HPDE6-E6E7 (cell line): ENCODE measurements at regions not wholly inside any gene's neighbourhood (a gene's known extent, or its start where the extent isn't known, plus 50 kb on each side); places are given as distances from the start of the nearest gene placed in this dataset.

Source experiments
- DNase-seq: peaks from one replicate; pipeline ENCODE4 v3.0.0; 2011; ENCODE audit warnings: missing footprints; ENCODE audit errors: extremely low spot score

GRCh38 chr2:103809941-103810441 is 1043.9 kb upstream of the POU3F3 start:
- DNase-seq: no peak

GRCh38 chr2:103810875-103811274 is 1043.0 kb upstream of the POU3F3 start:
- DNase-seq: no peak

GRCh38 chr2:103814016-103814415 is 1039.9 kb upstream of the POU3F3 start:
- DNase-seq: no peak

GRCh38 chr2:103815731-103816130 is 1038.2 kb upstream of the POU3F3 start:
- no peak for DNase-seq

GRCh38 chr2:103817746-103818145 is 1036.2 kb upstream of the POU3F3 start:
- no peak for DNase-seq

GRCh38 chr2:103818176-103818575 is 1035.7 kb upstream of the POU3F3 start:
- DNase-seq: no peak

- no peak for DNase-seq
Observed at GRCh38 chr2:103819599-103819998, 1034.3 kb upstream of the POU3F3 start.

- no peak for DNase-seq
Observed at GRCh38 chr2:103823847-103824246, 1030.1 kb upstream of the POU3F3 start.

GRCh38 chr2:103847276-103847675 is 1006.6 kb upstream of the POU3F3 start:
- no peak for DNase-seq

GRCh38 chr2:103859238-103859637 is 994.7 kb upstream of the POU3F3 start:
- no peak for DNase-seq

- DNase-seq: no peak
Observed at GRCh38 chr2:103860016-103860415, 993.9 kb upstream of the POU3F3 start.

- DNase-seq: no peak
Observed at GRCh38 chr2:103868396-103868795, 985.5 kb upstream of the POU3F3 start.

- DNase-seq: no peak
Observed at GRCh38 chr2:103873716-103874351, 980.1 kb upstream of the POU3F3 start.

- no peak for DNase-seq
Observed at GRCh38 chr2:103875131-103875530, 978.8 kb upstream of the POU3F3 start.

- DNase-seq: no peak
Observed at GRCh38 chr2:103875531-103875930, 978.4 kb upstream of the POU3F3 start.

GRCh38 chr2:103876611-103877010 is 977.3 kb upstream of the POU3F3 start:
- no peak for DNase-seq

GRCh38 chr2:103879101-103879500 is 974.8 kb upstream of the POU3F3 start:
- no peak for DNase-seq

GRCh38 chr2:103880081-103880834 is 973.7 kb upstream of the POU3F3 start:
- DNase-seq: no peak

- DNase-seq: no peak
Observed at GRCh38 chr2:103887625-103888024, 966.3 kb upstream of the POU3F3 start.

- no peak for DNase-seq
Observed at GRCh38 chr2:103896182-103896581, 957.7 kb upstream of the POU3F3 start.

GRCh38 chr2:103898561-103898960 is 955.4 kb upstream of the POU3F3 start:
- DNase-seq: no peak

- DNase-seq: no peak
Observed at GRCh38 chr2:103902347-103902746, 951.6 kb upstream of the POU3F3 start.

- no peak for DNase-seq
Observed at GRCh38 chr2:103921161-103921560, 932.8 kb upstream of the POU3F3 start.
